ENCODE measurements at regions not wholly inside any gene's neighbourhood (a gene's known extent, or its start where the extent isn't known, plus 50 kb on each side); places are given as distances from the start of the nearest gene placed in this dataset.

DNA sequence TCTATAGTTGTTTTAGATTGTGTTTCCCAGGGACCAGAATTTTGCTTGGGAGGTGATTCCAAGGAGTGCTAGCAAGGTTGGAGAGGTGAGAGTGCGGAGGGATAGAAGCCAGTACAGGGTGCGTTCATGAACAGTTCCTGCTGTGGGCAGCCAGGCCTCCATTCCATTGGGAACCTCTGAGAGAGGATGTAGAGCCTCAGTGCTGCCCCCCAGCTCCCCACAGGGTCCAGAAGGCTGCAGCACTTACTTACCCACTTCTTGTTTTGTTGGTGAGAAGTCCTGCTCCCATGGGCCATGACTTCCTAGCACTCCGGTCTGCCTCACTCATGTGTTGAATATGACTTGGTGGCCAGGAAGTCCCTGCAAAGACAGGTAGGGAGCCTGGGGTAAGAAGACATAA is 128.2 kb upstream of the GAS1 start:
- Histone ChIP-seq H3F3A (ENCODE audit: insufficient read depth) (peaks cover 11% of the 10 kb centered on the region), H2AFZ (no peak overlapping the region), H4K20me1 (ENCODE audit: insufficient read depth) (no peaks in the 10 kb centered on the region), H3K4me2 (ENCODE audit: unreplicated experiment) (no peak overlapping the region), H3K36me3 (ENCODE audit: low read depth) (no peaks in the 10 kb centered on the region), H3K79me2 (ENCODE audit: insufficient read depth) (no peaks in the 10 kb centered on the region), H3K27me3 (replicated peaks; ENCODE audit: insufficient read depth) (no peaks in the 10 kb centered on the region), H3K4me1 (ENCODE audit: insufficient read depth) (0 out of 2 replicates have a peak, but pooled peaks cover 3% of the 10 kb centered on the region), H3K9me3 (ENCODE audit: low read depth) (no peaks in the 10 kb centered on the region), H3K9ac (no peak overlapping the region), H3K9me2 (ENCODE audit: insufficient read depth) (no peaks in the 10 kb centered on the region), H3K4me3 (no peak overlapping the region), H3K27ac (no peak overlapping the region)
- 84 to 89% methylated on average over 3 of the region's 3 CpGs for WGBS, 2 experiments (ENCODE audit: low coverage in 1 of 2, low lambda C conversion rate in 2 of 2, missing lambda C conversion rate in 2 of 2)
- DNase-seq = no peak
- in situ Hi-C loops (cut with MboI) = no loop called here
- TF ChIP-seq EZH2phosphoT487 (IDR thresholded peaks at IDR 0.05; ENCODE audit: insufficient read depth, low read depth) (no peak), EZH2 (IDR thresholded peaks at IDR 0.05; ENCODE audit: insufficient read depth, poor library complexity, severe bottlenecking) (no peak)

DNA sequence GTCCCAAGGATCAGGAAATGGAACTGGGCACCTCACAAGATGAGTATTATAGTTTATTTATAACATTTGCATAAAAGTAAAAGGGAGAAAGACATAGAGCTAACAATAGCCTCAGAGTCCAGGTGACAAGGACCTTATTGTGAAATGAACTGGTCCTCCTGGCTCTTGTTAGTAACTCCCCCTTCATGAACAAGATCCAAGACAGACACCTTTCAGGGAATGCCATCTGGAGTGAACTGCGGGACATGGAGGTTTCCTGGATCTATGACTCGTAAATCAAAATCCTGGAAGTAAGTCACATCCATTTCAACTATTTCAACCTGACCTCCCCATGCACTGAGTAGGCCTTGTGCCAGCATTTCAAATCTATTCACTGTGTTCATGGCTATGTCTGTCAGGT is 129.5 kb upstream of the GAS1 start:
- in situ Hi-C loops (cut with MboI) = no loop called here
- no peak for DNase-seq
- Histone ChIP-seq H3K36me3 (ENCODE audit: low read depth) (no peaks in the 10 kb centered on the region), H3K4me3 (no peak overlapping the region), H3K9ac (no peak overlapping the region), H3K79me2 (ENCODE audit: insufficient read depth) (no peaks in the 10 kb centered on the region), H4K20me1 (ENCODE audit: insufficient read depth) (no peaks in the 10 kb centered on the region), H3K9me2 (ENCODE audit: insufficient read depth) (no peaks in the 10 kb centered on the region), H2AFZ (no peak overlapping the region), H3K9me3 (ENCODE audit: low read depth) (no peaks in the 10 kb centered on the region), H3K4me1 (ENCODE audit: insufficient read depth) (0 out of 2 replicates have a peak, but pooled peaks cover 3% of the 10 kb centered on the region), H3K27ac (no peak overlapping the region), H3K4me2 (ENCODE audit: unreplicated experiment) (no peak overlapping the region), H3F3A (ENCODE audit: insufficient read depth) (peaks cover 5% of the 10 kb centered on the region; the same call in 1 of the 2 replicates), H3K27me3 (replicated peaks; ENCODE audit: insufficient read depth) (no peaks in the 10 kb centered on the region)
- 86 to 96% methylated on average over 2 of the region's 2 CpGs for whole genome bisulfite sequencing, 2 experiments (ENCODE audit: low coverage in 1 of 2, low lambda C conversion rate in 2 of 2, missing lambda C conversion rate in 2 of 2)
- TF ChIP-seq EZH2phosphoT487 (IDR thresholded peaks at IDR 0.05; ENCODE audit: insufficient read depth, low read depth) (no peak), EZH2 (IDR thresholded peaks at IDR 0.05; ENCODE audit: insufficient read depth, poor library complexity, severe bottlenecking) (no peak)

GRCh38 chr9:87077986-87078385 is 130.7 kb upstream of the GAS1 start:
- TF ChIP-seq EZH2phosphoT487 (IDR thresholded peaks at IDR 0.05; ENCODE audit: insufficient read depth, low read depth) = no peak
- no peak for TF ChIP-seq EZH2 (IDR thresholded peaks at IDR 0.05; ENCODE audit: insufficient read depth, poor library complexity, severe bottlenecking)
- 89 to 90% methylated on average over 3 of the region's 3 CpGs for WGBS, 2 experiments (ENCODE audit: low coverage in 1 of 2, low lambda C conversion rate in 2 of 2, missing lambda C conversion rate in 2 of 2)
- Histone ChIP-seq H3K4me2 (ENCODE audit: unreplicated experiment) (no peak overlapping the region), H3F3A (ENCODE audit: insufficient read depth) (peaks cover 5% of the 10 kb centered on the region; the same call in 1 of the 2 replicates), H3K27ac (no peak overlapping the region), H3K9me2 (ENCODE audit: insufficient read depth) (no peaks in the 10 kb centered on the region), H3K9me3 (ENCODE audit: low read depth) (no peaks in the 10 kb centered on the region), H4K20me1 (ENCODE audit: insufficient read depth) (no peaks in the 10 kb centered on the region), H3K4me3 (no peak overlapping the region), H3K36me3 (ENCODE audit: low read depth) (no peaks in the 10 kb centered on the region), H3K4me1 (ENCODE audit: insufficient read depth) (0 out of 2 replicates have a peak, but pooled peaks cover 3% of the 10 kb centered on the region), H3K79me2 (ENCODE audit: insufficient read depth) (no peaks in the 10 kb centered on the region), H2AFZ (no peak overlapping the region), H3K9ac (no peak overlapping the region), H3K27me3 (replicated peaks; ENCODE audit: insufficient read depth) (no peaks in the 10 kb centered on the region)
- no peak for DNase-seq
- in situ Hi-C loops (cut with MboI) = no loop called here

DNA sequence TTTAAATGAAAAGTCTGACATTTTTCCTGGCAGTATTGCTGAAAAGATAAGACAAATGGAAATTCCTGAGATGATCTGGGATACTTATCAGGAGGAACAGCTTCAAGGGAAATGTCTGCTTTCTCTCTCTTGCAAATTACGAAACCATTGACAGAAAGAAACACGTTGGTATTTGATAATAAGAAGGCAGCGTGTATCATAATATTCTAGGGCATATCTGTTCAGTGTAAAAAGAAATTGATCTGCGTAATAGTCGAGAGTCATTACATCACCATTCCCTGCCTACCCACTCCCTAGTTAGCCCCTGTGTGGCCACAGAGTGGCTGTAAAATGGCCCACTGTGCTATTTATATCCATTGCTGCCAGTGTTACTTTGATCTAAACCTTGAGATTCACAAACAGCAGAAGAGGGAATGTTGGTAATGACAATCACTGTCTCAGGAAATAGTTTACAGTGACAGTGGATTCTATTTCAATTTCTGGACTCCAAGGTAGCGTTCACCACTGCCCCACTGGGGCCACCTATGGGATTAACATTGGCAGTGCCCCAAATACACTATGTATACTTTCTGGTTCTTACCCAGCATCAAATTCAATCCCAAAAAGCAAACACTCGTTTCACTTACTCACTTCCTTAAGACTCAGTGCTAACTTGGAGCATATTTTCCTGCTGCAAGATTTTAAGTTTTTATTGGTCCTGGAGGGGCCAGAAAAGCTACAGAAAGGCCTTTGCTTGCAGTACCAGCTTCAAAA is 133.4 kb upstream of the GAS1 start:
- no peak for TF ChIP-seq EZH2phosphoT487 (IDR thresholded peaks at IDR 0.05; ENCODE audit: insufficient read depth, low read depth)
- no peak for TF ChIP-seq EZH2 (IDR thresholded peaks at IDR 0.05; ENCODE audit: insufficient read depth, poor library complexity, severe bottlenecking)
- Histone ChIP-seq H3K9me2 (ENCODE audit: insufficient read depth) (no peaks in the 10 kb centered on the region), H3K4me2 (ENCODE audit: unreplicated experiment) (no peak overlapping the region), H3K36me3 (ENCODE audit: low read depth) (no peaks in the 10 kb centered on the region), H4K20me1 (ENCODE audit: insufficient read depth) (no peaks in the 10 kb centered on the region), H3K27me3 (replicated peaks; ENCODE audit: insufficient read depth) (no peaks in the 10 kb centered on the region), H3K79me2 (ENCODE audit: insufficient read depth) (no peaks in the 10 kb centered on the region), H3K4me1 (ENCODE audit: insufficient read depth) (0 out of 2 replicates have a peak, but pooled peaks cover 3% of the 10 kb centered on the region), H2AFZ (no peak overlapping the region), H3K27ac (no peak overlapping the region), H3K4me3 (no peak overlapping the region), H3K9me3 (ENCODE audit: low read depth) (no peaks in the 10 kb centered on the region), H3K9ac (no peak overlapping the region), H3F3A (ENCODE audit: insufficient read depth) (peaks cover 5% of the 10 kb centered on the region; the same call in 1 of the 2 replicates)
- peak; percentile 17 for DNase-seq
- WGBS, 2 experiments (ENCODE audit: low coverage in 1 of 2, low lambda C conversion rate in 2 of 2, missing lambda C conversion rate in 2 of 2) = 60 to 64% methylated on average over 7 of the region's 7 CpGs
- in situ Hi-C loops (cut with MboI) = no loop called here
